ENCODE measurements at regions not wholly inside any gene's neighbourhood (a gene's known extent, or its start where the extent isn't known, plus 50 kb on each side); places are given as distances from the start of the nearest gene placed in this dataset.

DNA sequence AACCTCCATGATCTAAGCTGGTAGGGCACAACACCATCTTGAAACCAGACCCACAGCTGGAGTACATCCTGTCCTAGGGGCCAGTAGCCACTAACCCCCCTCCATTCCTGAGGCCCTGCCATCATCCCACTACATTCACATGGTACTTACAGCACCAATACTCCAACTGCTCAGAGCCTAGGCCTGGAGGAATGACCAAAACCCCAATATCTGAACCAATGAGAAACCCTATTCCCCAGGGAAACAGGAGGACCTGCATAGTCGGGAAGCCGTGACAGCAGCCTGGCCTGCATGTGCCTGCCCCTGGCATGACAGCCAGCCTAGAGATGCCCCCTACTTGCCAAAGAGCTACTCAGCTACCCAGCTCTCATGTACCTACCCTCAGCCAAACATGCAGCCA lies 65.4 kb upstream of the DMRT1 start:
- no peak for DNase-seq

- DNase-seq, result no peak
Measured at GRCh38 chr9:777978-778377, 63.5 kb upstream of the DMRT1 start.

DNA sequence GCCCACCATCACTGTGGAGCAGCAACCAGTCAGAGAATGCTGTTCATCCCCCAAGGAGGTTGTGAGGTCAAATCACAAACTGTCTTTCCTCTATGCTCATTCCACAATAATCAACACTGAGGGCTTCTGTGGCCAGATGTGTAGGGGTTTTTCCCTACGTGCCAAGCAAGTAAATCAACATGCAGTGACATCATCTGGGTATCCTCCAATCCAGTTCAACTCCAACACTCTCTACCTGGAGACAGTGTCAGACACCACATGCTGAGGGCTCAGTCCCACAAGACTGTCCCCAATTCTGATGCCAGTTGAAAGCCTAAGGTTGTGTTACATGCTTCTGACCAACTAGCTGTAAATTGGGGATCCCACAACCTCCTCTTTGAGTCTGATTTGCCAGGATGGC lies 57.3 kb upstream of the DMRT1 start:
- DNase-seq, result no peak

DNA sequence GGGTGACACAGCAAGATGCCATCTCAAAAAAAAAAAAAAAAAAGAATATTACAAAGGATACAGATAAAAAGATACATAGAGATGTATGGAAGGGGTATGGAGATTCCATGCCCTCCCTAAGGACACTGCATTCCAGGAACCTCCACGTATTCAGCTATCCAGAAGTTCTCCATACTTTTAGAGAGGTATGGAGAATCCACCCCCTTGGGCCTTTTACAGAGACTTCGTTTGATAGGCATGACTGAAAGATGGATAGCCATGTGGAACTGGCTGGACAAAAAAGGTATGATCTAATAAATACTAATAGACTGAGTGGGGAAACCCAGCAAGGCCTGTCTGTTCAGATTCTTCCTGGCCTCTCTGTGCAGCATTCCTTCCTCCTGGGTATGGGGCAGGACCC lies 56.6 kb upstream of the DMRT1 start:
- no peak for DNase-seq

GRCh38 chr9:785997-786396 lies 55.5 kb upstream of the DMRT1 start:
- DNase-seq, result no peak

DNA sequence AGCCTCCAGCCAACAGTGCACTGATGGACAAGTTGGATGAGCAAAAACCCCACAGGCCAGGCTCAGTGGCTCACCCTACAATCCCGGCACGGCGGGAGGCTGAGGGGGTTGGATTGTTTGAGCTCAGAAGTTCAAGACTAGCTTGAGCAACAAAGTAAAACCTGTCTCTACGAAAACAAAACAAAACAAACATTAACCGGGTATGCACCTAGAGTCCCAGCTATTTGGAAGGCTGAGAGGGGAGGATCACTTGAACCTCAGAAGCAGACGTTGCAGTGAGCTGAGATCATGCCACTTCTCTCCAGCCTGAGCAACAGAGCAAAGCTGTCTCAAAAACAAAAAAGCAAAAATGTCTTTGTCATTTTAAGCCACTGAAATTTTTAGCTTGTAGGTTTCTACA lies 55.1 kb upstream of the DMRT1 start:
- DNase-seq, result no peak

DNA sequence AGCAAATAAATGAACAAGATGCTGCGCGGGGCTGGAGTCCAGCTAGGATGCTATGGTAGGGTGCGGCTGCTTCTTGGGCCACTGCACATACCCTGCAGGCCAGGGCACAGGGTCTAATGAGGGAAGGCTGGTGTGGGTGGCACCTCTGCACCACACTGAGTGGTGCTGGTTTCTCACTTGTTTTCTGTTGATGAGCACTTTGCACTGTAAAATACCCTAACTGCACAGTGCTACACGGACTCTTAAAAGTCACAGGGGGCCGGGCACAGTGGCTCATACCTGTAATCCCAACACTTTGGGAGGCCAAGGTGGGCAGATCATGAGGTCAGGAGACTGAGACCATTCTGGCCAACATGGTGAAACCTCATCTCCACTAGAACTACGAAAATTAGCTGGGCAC lies 52.7 kb upstream of the DMRT1 start:
- no peak for DNase-seq

Data from activated CD4-positive, alpha-beta T cell treated with anti-CD3 and anti-CD28 coated beads for 48 hours (primary cell).